H9 (cell line): ENCODE measurements at regions not wholly inside any gene's neighbourhood (a gene's known extent, or its start where the extent isn't known, plus 50 kb on each side); places are given as distances from the start of the nearest gene placed in this dataset.

Experiments
- DNase-seq: peaks from one replicate; pipeline ENCODE4 v3.0.0-alpha.2; 2017
- H2AFZ ChIP-seq: one replicate; pipeline ENCODE4 v1.6.1; 2013; ENCODE audit warnings: mild to moderate bottlenecking, low read length, control low read depth, moderate library complexity
- H2AK5ac ChIP-seq: 2 replicates; pipeline ENCODE4 v1.6.1; 2013; ENCODE audit warnings: low read length, control low read depth, mixed read lengths; ENCODE audit not compliant: insufficient read length
- H2BK120ac ChIP-seq: one replicate; pipeline ENCODE4 v1.6.1; 2013; ENCODE audit warnings: low read depth, mild to moderate bottlenecking, low read length, control low read depth, inconsistent platforms; ENCODE audit not compliant: poor library complexity, severe bottlenecking
- H2BK12ac ChIP-seq: 2 replicates; pipeline ENCODE4 v1.6.1; 2013; ENCODE audit warnings: low read length, control low read depth, mixed read lengths, low read depth; ENCODE audit not compliant: insufficient read length
- H2BK15ac ChIP-seq: 2 replicates; pipeline ENCODE4 v1.6.1; 2013; ENCODE audit warnings: low read depth, low read length, control low read depth
- H2BK20ac ChIP-seq: one replicate; pipeline ENCODE4 v1.6.1; 2013; ENCODE audit warnings: low read depth, mild to moderate bottlenecking, low read length, control low read depth, inconsistent platforms; ENCODE audit not compliant: poor library complexity, severe bottlenecking
- H2BK5ac ChIP-seq: 2 replicates; pipeline ENCODE4 v1.6.1; 2013; ENCODE audit warnings: low read length, control low read depth, mixed read lengths; ENCODE audit not compliant: insufficient read length
- H3K14ac ChIP-seq: 2 replicates; pipeline ENCODE4 v1.6.1; 2013; ENCODE audit warnings: low read length, control low read depth; ENCODE audit not compliant: insufficient read depth
- H3K18ac ChIP-seq: 2 replicates; pipeline ENCODE4 v1.6.1; 2013; ENCODE audit warnings: low read depth, mild to moderate bottlenecking, mixed read lengths, low read length, control low read depth; ENCODE audit not compliant: insufficient read length
- H3K23ac ChIP-seq: 2 replicates; pipeline ENCODE4 v1.6.1; 2013; ENCODE audit warnings: low read length, control low read depth, mixed read lengths, low read depth; ENCODE audit not compliant: insufficient read length
- H3K23me2 ChIP-seq: 2 replicates; pipeline ENCODE4 v1.6.1; 2013; ENCODE audit warnings: low read depth, mild to moderate bottlenecking, mixed read lengths, low read length, control low read depth; ENCODE audit not compliant: insufficient read length, poor library complexity, severe bottlenecking
- H3K27ac ChIP-seq: 2 replicates; pipeline ENCODE4 v1.5.1; 2013; ENCODE audit warnings: low read length, control low read depth, mixed read lengths, low read depth; ENCODE audit not compliant: insufficient read length
- H3K27me3 ChIP-seq: 2 replicates; pipeline ENCODE4 v1.6.1; 2013; ENCODE audit warnings: low read length, control low read depth, inconsistent platforms; ENCODE audit not compliant: insufficient read depth
- H3K4ac ChIP-seq: 2 replicates; pipeline ENCODE4 v1.6.1; 2013; ENCODE audit warnings: low read depth, mild to moderate bottlenecking, control low read depth, inconsistent platforms, low read length, moderate library complexity
- H3K4me1 ChIP-seq: 2 replicates; pipeline ENCODE4 v1.6.1; 2013; ENCODE audit warnings: low read length, control low read depth, inconsistent platforms; ENCODE audit not compliant: insufficient read depth
- H3K4me2 ChIP-seq: 2 replicates; pipeline ENCODE4 v1.6.1; 2013; ENCODE audit warnings: low read length, control low read depth, mixed read lengths; ENCODE audit not compliant: insufficient read length, insufficient read depth
- H3K56ac ChIP-seq: 2 replicates; pipeline ENCODE4 v1.6.1; 2013; ENCODE audit warnings: low read depth, mild to moderate bottlenecking, mixed read lengths, low read length, control low read depth; ENCODE audit not compliant: insufficient read length
- H3K79me1 ChIP-seq: 2 replicates; pipeline ENCODE4 v1.6.1; 2013; ENCODE audit warnings: low read depth, mild to moderate bottlenecking, moderate library complexity, low read length, control low read depth, inconsistent platforms; ENCODE audit not compliant: insufficient read depth, poor library complexity, severe bottlenecking
- H3K79me2 ChIP-seq: 2 replicates; pipeline ENCODE4 v1.6.1; 2013; ENCODE audit warnings: low read length, control low read depth, inconsistent platforms; ENCODE audit not compliant: insufficient read depth
- H3K9ac ChIP-seq: 2 replicates; pipeline ENCODE4 v1.6.1; 2013; ENCODE audit warnings: low read length, control low read depth, mixed read lengths; ENCODE audit not compliant: insufficient read length; ENCODE audit errors: extremely low read depth
- H3K9me3 ChIP-seq: one replicate; pipeline ENCODE4 v1.6.1; 2013; ENCODE audit warnings: low read depth, low read length, inconsistent platforms; ENCODE audit not compliant: control insufficient read depth
- H3T11ph ChIP-seq: one replicate; pipeline ENCODE4 v1.6.1; 2013; ENCODE audit warnings: mild to moderate bottlenecking, low read length, control low read depth, inconsistent platforms
- H4K20me1 ChIP-seq: one replicate; pipeline ENCODE4 v1.6.1; 2013; ENCODE audit not compliant: control insufficient read depth, insufficient read length, insufficient read depth
- H4K5ac ChIP-seq: 2 replicates; pipeline ENCODE4 v1.6.1; 2013; ENCODE audit warnings: low read depth, mild to moderate bottlenecking, mixed read lengths, low read length, control low read depth; ENCODE audit not compliant: insufficient read length
- H4K8ac ChIP-seq: replicated peaks from 2 replicates; pipeline ENCODE4 v1.6.1; 2013; ENCODE audit warnings: low read length, control low read depth, mixed read lengths, low read depth; ENCODE audit not compliant: insufficient read length
- H4K91ac ChIP-seq: 2 replicates; pipeline ENCODE4 v1.6.1; 2013; ENCODE audit warnings: low read depth, mild to moderate bottlenecking, moderate library complexity, mixed read lengths, low read length, control low read depth; ENCODE audit not compliant: insufficient read length
- H3K27ac Mint-ChIP-seq, 3 experiments: 2 replicates in 2 of 3; 3 replicates in 1 of 3; pipeline ENCODE4 v1.8.0; 2020 to 2021; ENCODE audit warnings: mixed read lengths in 3 of 3, mild to moderate bottlenecking in 1 of 3, moderate library complexity in 1 of 3
- H3K27me3 Mint-ChIP-seq: 2 replicates; pipeline ENCODE4 v1.8.0; 2021; ENCODE audit warnings: low read depth, mild to moderate bottlenecking, moderate library complexity, mixed read lengths
- H3K36me3 Mint-ChIP-seq, 3 experiments: 2 replicates in 2 of 3; 3 replicates in 1 of 3; pipeline ENCODE4 v1.8.0; 2020 to 2021; ENCODE audit warnings: low read depth in 3 of 3, mixed read lengths in 3 of 3; ENCODE audit not compliant: insufficient read depth in 1 of 3
- H3K4me1 Mint-ChIP-seq, 2 experiments: 2 replicates each; pipeline ENCODE4 v1.8.0; 2020; ENCODE audit warnings: mixed read lengths in 2 of 2
- H3K4me3 Mint-ChIP-seq, 2 experiments: 2 replicates in 1 of 2; 3 replicates in 1 of 2; pipeline ENCODE4 v1.8.0; 2020 to 2021; ENCODE audit warnings: mild to moderate bottlenecking in 2 of 2, mixed read lengths in 2 of 2, moderate library complexity in 1 of 2
- H3K9me3 Mint-ChIP-seq, 2 experiments: 2 replicates in 1 of 2; 3 replicates in 1 of 2; pipeline ENCODE4 v1.8.0; 2020; ENCODE audit warnings: mild to moderate bottlenecking in 2 of 2, mixed read lengths in 2 of 2, moderate library complexity in 1 of 2
- WGBS: extraction: QIAGEN DNeasy Blood & Tissue Kit; methylation state at CpG from one replicate; pipeline ENCODE4 v1.1.7; 2013; ENCODE audit warnings: missing lambda C conversion rate, low lambda C conversion rate, mixed read lengths; ENCODE audit not compliant: insufficient read length; ENCODE audit errors: extremely low coverage; 5-methylcytosine and 5-hydroxymethylcytosine counted together
- TF ChIP-seq, protein P1 (sequence below): fragments of 200-600 bp; sonication (generic); conservative IDR thresholded peaks from 3 replicates; pipeline ENCODE4 v1.8.0; 2021; ENCODE audit warnings: antibody characterized with exemption, mild to moderate bottlenecking

- Histone ChIP-seq H3K18ac (no peak overlapping the region), H3K9me3 (no peaks in the 10 kb centered on the region), H4K5ac (no peak overlapping the region), H3K4me1 (peaks cover 2% of the 10 kb centered on the region; the same call in 1 of the 2 replicates), H2BK12ac (no peak overlapping the region), H3K56ac (no peak overlapping the region), H3K4ac (no peak overlapping the region), H3K9ac (no peak overlapping the region), H3K79me1 (no peaks in the 10 kb centered on the region), H2AK5ac (no peak overlapping the region), H3T11ph (no peak overlapping the region), H4K20me1 (no peaks in the 10 kb centered on the region), H3K27me3 (no peaks in the 10 kb centered on the region), H2BK5ac (no peak overlapping the region), H4K8ac (no peak overlapping the region), H2BK120ac (no peak overlapping the region), H3K23me2 (no peaks in the 10 kb centered on the region), H3K14ac (no peak overlapping the region), H4K91ac (no peak overlapping the region), H3K79me2 (no peaks in the 10 kb centered on the region), H2BK20ac (no peak overlapping the region), H2AFZ (no peak overlapping the region), H2BK15ac (no peak overlapping the region), H3K27ac (peak overlapping the region; percentile 93), H3K4me2 (no peak overlapping the region), H3K23ac (no peak overlapping the region)
- H3K4me3 Mint-ChIP-seq: no peak overlapping the region
- TF ChIP-seq, protein P1, sequence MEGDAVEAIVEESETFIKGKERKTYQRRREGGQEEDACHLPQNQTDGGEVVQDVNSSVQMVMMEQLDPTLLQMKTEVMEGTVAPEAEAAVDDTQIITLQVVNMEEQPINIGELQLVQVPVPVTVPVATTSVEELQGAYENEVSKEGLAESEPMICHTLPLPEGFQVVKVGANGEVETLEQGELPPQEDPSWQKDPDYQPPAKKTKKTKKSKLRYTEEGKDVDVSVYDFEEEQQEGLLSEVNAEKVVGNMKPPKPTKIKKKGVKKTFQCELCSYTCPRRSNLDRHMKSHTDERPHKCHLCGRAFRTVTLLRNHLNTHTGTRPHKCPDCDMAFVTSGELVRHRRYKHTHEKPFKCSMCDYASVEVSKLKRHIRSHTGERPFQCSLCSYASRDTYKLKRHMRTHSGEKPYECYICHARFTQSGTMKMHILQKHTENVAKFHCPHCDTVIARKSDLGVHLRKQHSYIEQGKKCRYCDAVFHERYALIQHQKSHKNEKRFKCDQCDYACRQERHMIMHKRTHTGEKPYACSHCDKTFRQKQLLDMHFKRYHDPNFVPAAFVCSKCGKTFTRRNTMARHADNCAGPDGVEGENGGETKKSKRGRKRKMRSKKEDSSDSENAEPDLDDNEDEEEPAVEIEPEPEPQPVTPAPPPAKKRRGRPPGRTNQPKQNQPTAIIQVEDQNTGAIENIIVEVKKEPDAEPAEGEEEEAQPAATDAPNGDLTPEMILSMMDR: no peak
- H3K9me3 Mint-ChIP-seq: peaks cover 1% of the 10 kb centered on the region in 2 experiments
- WGBS: no CpG with 5 or more reads among the region's 8 CpGs
- no peak for DNase-seq
- peaks cover under 1 to 2% (median under 1%) of the 10 kb centered on the region in 3 experiments; a peak in 6 of 7 replicates for H3K36me3 Mint-ChIP-seq
- peak overlapping the region in 2 of 3 experiments; percentile 17 to 72; a peak in 3 of 7 replicates for H3K27ac Mint-ChIP-seq
- peaks cover 45 to 47% of the 10 kb centered on the region in 2 experiments for H3K4me1 Mint-ChIP-seq
- H3K27me3 Mint-ChIP-seq: no peaks in the 10 kb centered on the region
These were observed 364.7 kb downstream of the GPD2 start for GRCh38 chr2:156800781-156801361.
